SK-N-MC (cell line): ENCODE measurements at regions not wholly inside any gene's neighbourhood (a gene's known extent, or its start where the extent isn't known, plus 50 kb on each side); places are given as distances from the start of the nearest gene placed in this dataset.

ENCODE experiments used
- EZH2 ChIP-seq: fragments of 200-600 bp; sonication (generic); IDR thresholded peaks from one replicate; pipeline ENCODE4 v1.6.1; 2017; ENCODE audit warnings: antibody characterized with exemption
- FOXP2 ChIP-seq: optimal IDR thresholded peaks from 2 replicates; pipeline ENCODE3; 2011; ENCODE audit warnings: mild to moderate bottlenecking, moderate library complexity; ENCODE audit not compliant: insufficient read depth; ENCODE audit errors: extremely low read length, control extremely low read depth
- POLR2AphosphoS5 ChIP-seq: IDR thresholded peaks from 2 replicates; pipeline ENCODE4 v1.6.1; 2012; ENCODE audit warnings: mild to moderate bottlenecking, low read depth, low read length, borderline replicate concordance

DNA sequence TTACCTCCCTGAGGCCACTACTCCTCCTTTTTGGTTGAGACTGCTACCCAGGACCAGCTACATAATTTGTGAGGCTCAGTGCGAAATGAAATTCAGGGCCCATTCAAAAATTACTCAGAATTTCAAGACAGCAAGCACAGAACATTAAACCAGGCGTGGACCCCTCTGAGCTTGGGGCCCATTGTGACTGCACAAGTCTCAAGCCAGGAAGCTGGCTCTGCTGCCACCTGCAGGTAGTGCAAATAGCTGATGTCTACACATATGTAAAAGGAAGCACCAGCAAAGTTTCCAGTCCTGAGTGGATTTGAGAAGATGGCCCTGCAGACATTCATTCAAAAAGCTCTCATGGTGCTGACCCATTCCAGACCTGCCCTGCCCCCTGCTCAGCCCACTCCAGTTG lies 213.4 kb upstream of the LNX1 start:
- TF ChIP-seq POLR2AphosphoS5: no peak
- no peak for TF ChIP-seq EZH2
- TF ChIP-seq FOXP2: no peak
